AG04450 (cell line): ENCODE measurements at regions not wholly inside any gene's neighbourhood (a gene's known extent, or its start where the extent isn't known, plus 50 kb on each side); places are given as distances from the start of the nearest gene placed in this dataset.

Source experiments
- CTCF ChIA-PET: fragments of 300-600, 350-600 bp; formaldehyde crosslinking; extraction: SDS; loops from one replicate; lab custom pipeline; 2022; ENCODE audit warnings: antibody characterized with exemption, inconsistent platforms; lab: Charles Lee
- POLR2A ChIA-PET: fragments of 350-600 bp; formaldehyde crosslinking; extraction: SDS; loops from one replicate; lab custom pipeline; 2021; ENCODE audit warnings: antibody characterized with exemption, inconsistent platforms; lab: Yijun Ruan, JAX
- DNase-seq: peaks from one replicate; pipeline ENCODE4 v3.0.0-alpha.2; 2011; ENCODE audit warnings: low read depth, low spot score
- H3K27ac ChIP-seq: one replicate; pipeline ENCODE4 v1.5.1; 2012; ENCODE audit warnings: low read depth, low read length, control low read depth
- H3K27me3 ChIP-seq: one replicate; pipeline ENCODE4 v1.6.0; 2012; ENCODE audit warnings: low read length; ENCODE audit not compliant: control insufficient read depth, insufficient read depth
- H3K4me3 ChIP-seq: 2 replicates; pipeline ENCODE4 v1.5.1; 2011; ENCODE audit warnings: mild to moderate bottlenecking, low read depth, low read length, control low read depth
- H3K9me3 ChIP-seq: 2 replicates; pipeline ENCODE4 v1.5.1; 2012; ENCODE audit warnings: low read length; ENCODE audit not compliant: control insufficient read depth, insufficient read depth
- TF ChIP-seq, protein P1 (sequence below): IDR thresholded peaks from 2 replicates; pipeline ENCODE4 v1.5.1; 2011; ENCODE audit warnings: low read depth, low read length, control low read depth, inconsistent platforms

GRCh38 chr1:222987674-222988076, 155.4 kb downstream of the TLR5 start:
- ChIA-PET CTCF (interaction anchor here (0.5 kb wide), 1 partner anchor 31 kb away, joined by 5 read pairs; no protein-coding TSS in a partner anchor), POLR2A (no interaction called here)

DNA sequence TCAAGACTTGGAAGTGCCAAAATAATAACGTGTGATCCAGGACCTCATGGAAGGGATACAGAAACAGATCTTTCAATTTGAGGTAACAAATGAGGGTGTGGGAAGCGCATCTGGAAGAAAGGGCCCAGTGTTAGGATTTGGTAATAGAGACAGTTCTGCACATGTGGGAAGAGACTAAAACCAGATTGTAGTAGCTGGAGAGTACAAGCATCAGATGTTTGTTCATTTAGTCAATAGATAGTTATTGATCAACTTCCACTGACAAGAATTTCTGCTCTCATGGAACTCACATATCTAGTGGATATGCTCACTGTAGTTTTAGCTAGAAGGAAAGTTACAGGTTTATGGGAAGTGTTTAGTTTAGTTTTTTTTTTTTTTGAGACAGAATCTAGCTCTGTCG, 153.6 kb downstream of the TLR5 start:
- no peaks in the 10 kb centered on the region for H3K9me3 ChIP-seq
- POLR2A ChIA-PET, result no interaction called here
- H3K27me3 ChIP-seq, result no peaks in the 10 kb centered on the region
- no peak overlapping the region for H3K27ac ChIP-seq
- no peak overlapping the region for H3K4me3 ChIP-seq
- CTCF ChIA-PET, result no interaction called here
- TF ChIP-seq, protein P1, sequence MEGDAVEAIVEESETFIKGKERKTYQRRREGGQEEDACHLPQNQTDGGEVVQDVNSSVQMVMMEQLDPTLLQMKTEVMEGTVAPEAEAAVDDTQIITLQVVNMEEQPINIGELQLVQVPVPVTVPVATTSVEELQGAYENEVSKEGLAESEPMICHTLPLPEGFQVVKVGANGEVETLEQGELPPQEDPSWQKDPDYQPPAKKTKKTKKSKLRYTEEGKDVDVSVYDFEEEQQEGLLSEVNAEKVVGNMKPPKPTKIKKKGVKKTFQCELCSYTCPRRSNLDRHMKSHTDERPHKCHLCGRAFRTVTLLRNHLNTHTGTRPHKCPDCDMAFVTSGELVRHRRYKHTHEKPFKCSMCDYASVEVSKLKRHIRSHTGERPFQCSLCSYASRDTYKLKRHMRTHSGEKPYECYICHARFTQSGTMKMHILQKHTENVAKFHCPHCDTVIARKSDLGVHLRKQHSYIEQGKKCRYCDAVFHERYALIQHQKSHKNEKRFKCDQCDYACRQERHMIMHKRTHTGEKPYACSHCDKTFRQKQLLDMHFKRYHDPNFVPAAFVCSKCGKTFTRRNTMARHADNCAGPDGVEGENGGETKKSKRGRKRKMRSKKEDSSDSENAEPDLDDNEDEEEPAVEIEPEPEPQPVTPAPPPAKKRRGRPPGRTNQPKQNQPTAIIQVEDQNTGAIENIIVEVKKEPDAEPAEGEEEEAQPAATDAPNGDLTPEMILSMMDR, result no peak
- DNase-seq, result no peak

More at GRCh38 chr1:222987674-222988076, 155.4 kb downstream of the TLR5 start:
- H3K9me3 ChIP-seq, result no peaks in the 10 kb centered on the region
- no peaks in the 10 kb centered on the region for H3K27me3 ChIP-seq
- TF ChIP-seq, protein P1, result no peak
- no peak overlapping the region for H3K4me3 ChIP-seq
- DNase-seq, result no peak
- H3K27ac ChIP-seq, result no peak overlapping the region

DNA sequence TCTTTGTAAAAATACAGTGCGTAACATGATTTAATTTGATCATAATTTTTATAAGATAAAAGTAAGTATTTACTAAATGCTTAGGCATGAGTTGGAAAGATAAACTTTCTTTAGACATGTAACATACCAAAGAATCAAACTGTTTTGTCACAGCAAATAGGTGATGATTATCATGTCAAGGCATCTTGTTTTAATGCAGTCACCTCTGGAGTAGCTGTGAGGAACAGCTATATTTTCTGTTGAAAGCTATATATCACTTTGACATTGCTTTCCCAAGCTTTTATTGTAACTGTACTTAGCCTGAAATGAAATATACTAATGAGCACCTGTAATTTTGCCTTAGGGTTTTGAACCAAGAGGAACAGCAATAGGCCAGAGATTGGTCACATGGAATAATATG, 151.9 kb downstream of the TLR5 start:
- ChIA-PET POLR2A (no interaction called here), CTCF (no interaction called here)
- H3K9me3 ChIP-seq, result no peaks in the 10 kb centered on the region
- no peaks in the 10 kb centered on the region for H3K27me3 ChIP-seq
- H3K27ac ChIP-seq, result no peak overlapping the region
- TF ChIP-seq, protein P1, result no peak
- no peak for DNase-seq
- no peak overlapping the region for H3K4me3 ChIP-seq

- CTCF ChIA-PET, result no interaction called here
- POLR2A ChIA-PET, result no interaction called here
- H3K27me3 ChIP-seq, result no peaks in the 10 kb centered on the region
- TF ChIP-seq, protein P1, result no peak
- DNase-seq, result no peak
- H3K4me3 ChIP-seq, result no peak overlapping the region
- no peak overlapping the region for H3K27ac ChIP-seq
- no peaks in the 10 kb centered on the region for H3K9me3 ChIP-seq
Observed at GRCh38 chr1:222991908-222992307, 151.1 kb downstream of the TLR5 start.

DNA sequence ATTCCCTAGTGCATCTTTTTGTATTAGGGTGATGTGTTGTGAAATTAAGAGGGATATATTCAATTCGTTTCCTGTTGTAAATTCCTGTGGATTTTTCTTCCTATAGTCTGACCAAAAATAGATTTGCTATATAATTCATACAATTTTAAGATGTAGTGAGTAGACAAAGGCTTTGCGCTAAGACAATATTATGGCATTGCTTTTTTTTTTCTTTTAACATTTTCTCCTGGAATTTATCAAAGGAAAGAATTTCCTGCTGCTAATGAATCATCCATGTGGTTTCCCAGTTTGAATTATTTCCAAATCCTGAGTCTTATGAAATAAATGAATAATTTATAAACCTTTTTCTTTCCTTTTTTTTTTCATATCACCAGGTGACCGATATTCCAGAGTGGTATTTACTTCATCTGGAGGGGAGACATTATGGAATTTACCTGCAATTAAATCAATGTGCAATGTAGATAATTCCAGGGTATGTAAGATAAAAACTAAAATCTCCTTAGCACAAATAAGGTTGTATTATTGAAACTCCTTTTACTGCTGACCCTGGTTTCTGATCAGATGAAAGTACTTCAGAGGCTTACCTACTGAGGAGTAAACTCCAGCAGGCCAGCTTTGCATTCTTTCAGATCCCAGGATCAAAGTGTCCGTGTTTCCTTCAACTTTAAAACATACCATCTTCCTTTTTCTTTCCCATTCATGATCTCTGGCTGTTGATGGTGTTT, 148.4 kb downstream of the TLR5 start:
- TF ChIP-seq, protein P1, result no peak
- H3K27ac ChIP-seq, result no peak overlapping the region
- ChIA-PET POLR2A (no interaction called here), CTCF (interaction anchor here (0.8 kb wide), 1 partner anchor 95 kb away, joined by 3 read pairs; no protein-coding TSS in a partner anchor)
- no peak overlapping the region for H3K4me3 ChIP-seq
- peak; percentile 18 for DNase-seq
- no peaks in the 10 kb centered on the region for H3K9me3 ChIP-seq
- H3K27me3 ChIP-seq, result no peaks in the 10 kb centered on the region
